Trophoblast cell (in vitro differentiated cells and primary cell): ENCODE measurements at regions not wholly inside any gene's neighbourhood (a gene's known extent, or its start where the extent isn't known, plus 50 kb on each side); places are given as distances from the start of the nearest gene placed in this dataset.

Source experiments
- DNase-seq, 2 donors: peaks; one replicate each; pipeline ENCODE4 v3.0.0-alpha.2; 2016
- H2AFZ ChIP-seq: 2 replicates; pipeline ENCODE4 v1.6.1; 2013; ENCODE audit warnings: low read length, moderate library complexity, mild to moderate bottlenecking; ENCODE audit not compliant: insufficient read depth, poor library complexity
- H2AK5ac ChIP-seq: 2 replicates; pipeline ENCODE4 v1.6.1; 2013; ENCODE audit warnings: mild to moderate bottlenecking, low read length
- H2BK120ac ChIP-seq: 2 replicates; pipeline ENCODE4 v1.6.1; 2013; ENCODE audit warnings: low read length, mild to moderate bottlenecking, moderate library complexity; ENCODE audit not compliant: insufficient read depth, poor library complexity
- H2BK12ac ChIP-seq: 2 replicates; pipeline ENCODE4 v1.6.1; 2013; ENCODE audit warnings: mild to moderate bottlenecking, low read length, moderate library complexity
- H2BK5ac ChIP-seq: 2 replicates; pipeline ENCODE4 v1.6.1; 2013; ENCODE audit warnings: low read length, low read depth, moderate library complexity, mild to moderate bottlenecking; ENCODE audit not compliant: poor library complexity
- H3K14ac ChIP-seq: 2 replicates; pipeline ENCODE4 v1.6.1; 2013; ENCODE audit warnings: mild to moderate bottlenecking, low read length
- H3K18ac ChIP-seq: 2 replicates; pipeline ENCODE4 v1.6.1; 2013; ENCODE audit warnings: mild to moderate bottlenecking, low read length
- H3K23ac ChIP-seq: 2 replicates; pipeline ENCODE4 v1.6.1; 2013; ENCODE audit warnings: low read length
- H3K27ac ChIP-seq: 2 replicates; pipeline ENCODE4 v1.5.1; 2013; ENCODE audit warnings: low read depth, mild to moderate bottlenecking, inconsistent platforms, low read length, moderate library complexity
- H3K27me3 ChIP-seq: 2 replicates; pipeline ENCODE4 v1.6.1; 2013; ENCODE audit warnings: inconsistent platforms, mild to moderate bottlenecking, low read length, moderate library complexity; ENCODE audit not compliant: insufficient read depth
- H3K36me3 ChIP-seq, 2 experiments: 1 replicate in 1 of 2; 2 replicates in 1 of 2; pipeline ENCODE4 v1.6.1; 2013; ENCODE audit warnings: low read length in 2 of 2, mild to moderate bottlenecking in 2 of 2, moderate library complexity in 1 of 2; ENCODE audit not compliant: insufficient read depth in 2 of 2, control insufficient read depth in 1 of 2
- H3K4ac ChIP-seq: 2 replicates; pipeline ENCODE4 v1.6.1; 2013; ENCODE audit warnings: low read depth, mild to moderate bottlenecking, low read length, moderate library complexity
- H3K4me1 ChIP-seq, 2 experiments: 1 replicate in 1 of 2; 2 replicates in 1 of 2; pipeline ENCODE4 v1.6.1; 2013; ENCODE audit warnings: low read length in 2 of 2, mild to moderate bottlenecking in 2 of 2, moderate library complexity in 1 of 2; ENCODE audit not compliant: insufficient read depth in 2 of 2, control insufficient read depth in 1 of 2
- H3K4me2 ChIP-seq: 2 replicates; pipeline ENCODE4 v1.6.1; 2013; ENCODE audit warnings: inconsistent platforms, mild to moderate bottlenecking, low read length, moderate library complexity
- H3K4me3 ChIP-seq: 2 replicates; pipeline ENCODE4 v1.5.1; 2013; ENCODE audit warnings: mild to moderate bottlenecking, low read depth, low read length, inconsistent platforms
- H3K79me1 ChIP-seq: one replicate; pipeline ENCODE4 v1.6.1; 2013; ENCODE audit warnings: low read length
- H3K79me2 ChIP-seq: 2 replicates; pipeline ENCODE4 v1.6.1; 2013; ENCODE audit warnings: low read length, mild to moderate bottlenecking; ENCODE audit not compliant: control insufficient read depth, insufficient read depth, poor library complexity
- H3K9ac ChIP-seq: 2 replicates; pipeline ENCODE4 v1.6.1; 2013; ENCODE audit warnings: mild to moderate bottlenecking, low read length
- H3K9me3 ChIP-seq: 2 replicates; pipeline ENCODE4 v1.6.1; 2013; ENCODE audit warnings: low read depth, mild to moderate bottlenecking, control low read depth, inconsistent platforms, low read length; ENCODE audit not compliant: insufficient read depth
- H4K12ac ChIP-seq: 2 replicates; pipeline ENCODE4 v1.6.1; 2013; ENCODE audit warnings: low read depth, mild to moderate bottlenecking, low read length, moderate library complexity
- H4K8ac ChIP-seq: 2 replicates; pipeline ENCODE4 v1.6.1; 2013; ENCODE audit warnings: low read depth, mild to moderate bottlenecking, low read length, moderate library complexity
- H4K91ac ChIP-seq: one replicate; pipeline ENCODE4 v1.6.1; 2013; ENCODE audit warnings: low read depth, mild to moderate bottlenecking, low read length, moderate library complexity
- WGBS: extraction: QIAGEN DNeasy Blood & Tissue Kit; methylation state at CpG from one replicate; pipeline ENCODE4 v1.1.7; 2013; ENCODE audit warnings: missing lambda C conversion rate; ENCODE audit not compliant: insufficient read length, insufficient coverage; ENCODE audit errors: extremely low coverage; 5-methylcytosine and 5-hydroxymethylcytosine counted together

DNA sequence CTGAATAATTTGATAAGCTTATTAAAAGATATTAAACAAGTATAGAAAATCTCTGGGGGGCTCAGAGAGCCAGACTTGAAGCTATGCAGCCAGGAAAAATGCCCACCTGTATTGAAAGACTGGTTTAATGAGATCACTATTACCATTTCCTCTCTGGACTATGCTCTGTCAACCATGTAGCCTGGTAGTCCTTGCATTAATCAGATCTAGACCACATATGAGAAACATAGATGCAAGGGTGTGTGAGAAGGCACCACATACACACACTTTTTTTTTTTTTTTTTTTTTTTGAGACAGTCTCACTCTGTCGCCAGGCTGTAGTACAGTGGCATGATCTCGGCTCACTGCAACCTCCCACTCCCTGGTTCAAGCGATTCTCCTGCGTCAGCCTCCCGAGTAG lies 75.9 kb upstream of the ATP8A1 start:
- H2BK12ac ChIP-seq, result no peak overlapping the region
- H3K23ac ChIP-seq, result no peak overlapping the region
- H4K91ac ChIP-seq, result no peak overlapping the region
- H3K4me3 ChIP-seq, result no peak overlapping the region
- no peaks in the 10 kb centered on the region for H3K79me1 ChIP-seq
- H3K14ac ChIP-seq, result no peak overlapping the region
- H3K4me1 ChIP-seq, result no peaks in the 10 kb centered on the region
- H3K4me2 ChIP-seq, result no peak overlapping the region
- H3K27ac ChIP-seq, result no peak overlapping the region
- no peaks in the 10 kb centered on the region for H3K9me3 ChIP-seq
- no peak overlapping the region for H2BK5ac ChIP-seq
- H3K27me3 ChIP-seq, result no peaks in the 10 kb centered on the region
- no peak overlapping the region for H3K4ac ChIP-seq
- no peak overlapping the region for H3K18ac ChIP-seq
- H3K9ac ChIP-seq, result no peak overlapping the region
- WGBS, result no CpG with 5 or more reads among the region's 5 CpGs
- H3K79me2 ChIP-seq, result no peaks in the 10 kb centered on the region
- no peak overlapping the region for H4K8ac ChIP-seq
- no peak for DNase-seq
- no peaks in the 10 kb centered on the region for H3K36me3 ChIP-seq
- no peak overlapping the region for H2AFZ ChIP-seq
- no peak overlapping the region for H2AK5ac ChIP-seq
- H4K12ac ChIP-seq, result no peak overlapping the region
- H2BK120ac ChIP-seq, result no peak overlapping the region

DNA sequence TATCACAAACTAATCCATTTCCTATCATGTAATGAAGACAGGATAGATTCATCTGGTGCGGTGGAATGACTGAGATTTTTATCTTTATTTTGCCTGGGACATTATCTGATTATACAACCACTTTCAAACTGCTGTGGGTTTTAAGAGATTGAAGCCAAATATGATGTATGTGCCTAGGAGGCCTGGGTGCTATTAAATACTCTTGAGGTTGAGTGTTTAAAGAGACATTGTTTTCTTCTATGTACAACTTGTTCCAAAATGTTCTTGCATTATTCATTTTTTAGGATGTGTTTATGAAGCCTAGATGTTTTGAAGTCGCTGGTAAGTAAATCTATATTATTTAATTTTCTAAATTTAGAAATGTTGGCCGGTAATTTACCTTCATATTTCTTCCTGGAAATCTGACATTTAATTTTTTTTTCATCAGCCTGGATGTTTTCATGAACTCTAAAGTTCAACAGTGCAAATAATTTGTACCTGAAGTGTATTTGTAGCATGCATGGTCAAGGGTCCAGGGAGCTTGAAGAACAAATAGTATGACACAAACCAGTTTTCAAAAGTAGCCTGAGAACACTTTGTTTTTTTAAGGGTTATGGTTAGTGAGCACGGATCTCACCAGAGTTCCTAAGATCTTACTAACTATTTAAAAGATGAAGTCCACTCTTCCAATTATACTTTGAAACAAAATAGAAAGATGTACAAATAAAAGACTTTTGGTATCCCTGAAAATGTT lies 72.8 kb upstream of the ATP8A1 start:
- H3K18ac ChIP-seq, result no peak overlapping the region
- no peaks in the 10 kb centered on the region for H3K9me3 ChIP-seq
- H3K36me3 ChIP-seq, result no peaks in the 10 kb centered on the region
- no peak overlapping the region for H2BK12ac ChIP-seq
- H3K4me2 ChIP-seq, result no peak overlapping the region
- no peak overlapping the region for H3K4me3 ChIP-seq
- WGBS, result no CpG with 5 or more reads among the region's 4 CpGs
- no peaks in the 10 kb centered on the region for H3K79me1 ChIP-seq
- H4K91ac ChIP-seq, result no peak overlapping the region
- no peak overlapping the region for H4K8ac ChIP-seq
- no peak overlapping the region for H3K27ac ChIP-seq
- no peaks in the 10 kb centered on the region for H3K79me2 ChIP-seq
- no peak overlapping the region for H2AK5ac ChIP-seq
- no peak overlapping the region for H2BK5ac ChIP-seq
- no peak overlapping the region for H3K4ac ChIP-seq
- DNase-seq, result no peak
- H3K27me3 ChIP-seq, result no peaks in the 10 kb centered on the region
- no peak overlapping the region for H2AFZ ChIP-seq
- H3K9ac ChIP-seq, result no peak overlapping the region
- H4K12ac ChIP-seq, result no peak overlapping the region
- H3K14ac ChIP-seq, result no peak overlapping the region
- no peak overlapping the region for H3K23ac ChIP-seq
- H3K4me1 ChIP-seq, result no peaks in the 10 kb centered on the region
- no peak overlapping the region for H2BK120ac ChIP-seq

DNA sequence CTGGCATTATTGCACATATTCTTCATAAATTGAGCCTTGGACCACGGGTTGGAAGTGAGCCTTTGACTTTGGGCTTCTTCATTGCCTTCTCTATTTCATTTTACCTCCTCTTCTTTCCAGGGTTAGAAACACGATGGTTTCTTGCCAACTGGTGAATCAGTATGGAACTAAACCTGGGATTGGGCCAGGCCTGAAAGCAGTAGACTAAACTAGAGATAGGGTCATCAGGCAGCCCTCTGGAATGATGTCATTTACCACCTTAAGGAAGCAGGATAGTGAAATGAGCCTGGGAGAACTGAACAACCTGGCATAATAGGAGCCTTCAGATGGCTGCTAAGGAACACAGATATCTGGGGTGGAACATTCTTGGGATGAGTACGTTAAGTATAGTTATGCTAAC lies 67.5 kb upstream of the ATP8A1 start:
- H3K36me3 ChIP-seq, result no peaks in the 10 kb centered on the region
- no peak overlapping the region for H3K23ac ChIP-seq
- no peak overlapping the region for H4K8ac ChIP-seq
- no peaks in the 10 kb centered on the region for H3K9me3 ChIP-seq
- no peak overlapping the region for H4K91ac ChIP-seq
- no peak overlapping the region for H3K4ac ChIP-seq
- H4K12ac ChIP-seq, result no peak overlapping the region
- no peak overlapping the region for H3K4me3 ChIP-seq
- H3K4me1 ChIP-seq, result no peaks in the 10 kb centered on the region
- no peak overlapping the region for H2AK5ac ChIP-seq
- no peak for DNase-seq
- no peak overlapping the region for H3K9ac ChIP-seq
- no peak overlapping the region for H3K4me2 ChIP-seq
- no peak overlapping the region for H2BK12ac ChIP-seq
- H3K27ac ChIP-seq, result no peak overlapping the region
- no peaks in the 10 kb centered on the region for H3K27me3 ChIP-seq
- H3K79me1 ChIP-seq, result no peaks in the 10 kb centered on the region
- no peaks in the 10 kb centered on the region for H3K79me2 ChIP-seq
- no peak overlapping the region for H3K18ac ChIP-seq
- no peak overlapping the region for H2BK5ac ChIP-seq
- no peak overlapping the region for H2BK120ac ChIP-seq
- no CpG with 5 or more reads among the region's 3 CpGs for WGBS
- H3K14ac ChIP-seq, result no peak overlapping the region
- H2AFZ ChIP-seq, result no peak overlapping the region

DNA sequence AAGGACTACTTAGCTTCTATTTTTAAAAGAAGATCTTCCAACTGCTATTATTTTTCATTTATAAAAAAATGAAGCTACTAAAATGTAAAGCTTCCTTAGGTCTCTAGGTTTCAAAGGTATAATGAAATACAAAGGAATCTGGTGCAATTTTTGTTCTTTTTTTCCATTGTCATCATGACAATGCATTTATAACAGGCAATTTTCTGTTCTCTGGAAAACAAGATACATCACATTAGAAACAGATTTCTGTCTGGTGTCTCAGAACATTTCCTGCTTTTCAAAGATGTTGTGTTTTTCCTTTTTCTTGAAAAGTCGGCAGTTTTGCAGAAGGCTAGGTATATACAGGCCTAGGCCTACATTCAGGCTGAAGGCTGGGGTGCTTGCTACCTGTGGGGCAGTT lies 63.6 kb upstream of the ATP8A1 start:
- H2AK5ac ChIP-seq, result no peak overlapping the region
- no peak overlapping the region for H3K14ac ChIP-seq
- no peaks in the 10 kb centered on the region for H3K36me3 ChIP-seq
- H2BK5ac ChIP-seq, result no peak overlapping the region
- H3K9me3 ChIP-seq, result no peaks in the 10 kb centered on the region
- no CpG with 5 or more reads among the region's 1 CpG for WGBS
- H3K27me3 ChIP-seq, result no peaks in the 10 kb centered on the region
- H3K23ac ChIP-seq, result no peak overlapping the region
- no peaks in the 10 kb centered on the region for H3K79me1 ChIP-seq
- H4K8ac ChIP-seq, result no peak overlapping the region
- H3K79me2 ChIP-seq, result no peaks in the 10 kb centered on the region
- DNase-seq, result no peak
- H3K4ac ChIP-seq, result no peak overlapping the region
- no peak overlapping the region for H3K18ac ChIP-seq
- no peak overlapping the region for H2AFZ ChIP-seq
- H3K4me3 ChIP-seq, result no peak overlapping the region
- H3K27ac ChIP-seq, result no peak overlapping the region
- no peaks in the 10 kb centered on the region for H3K4me1 ChIP-seq
- no peak overlapping the region for H2BK120ac ChIP-seq
- no peak overlapping the region for H4K91ac ChIP-seq
- H3K4me2 ChIP-seq, result no peak overlapping the region
- no peak overlapping the region for H3K9ac ChIP-seq
- no peak overlapping the region for H2BK12ac ChIP-seq
- H4K12ac ChIP-seq, result no peak overlapping the region
